ENCODE measurements at regions not wholly inside any gene's neighbourhood (a gene's known extent, or its start where the extent isn't known, plus 50 kb on each side); places are given as distances from the start of the nearest gene placed in this dataset.
"Not testable (repeated sequence)": the region's sequence is repeated elsewhere in the genome, so short reads cannot be mapped to it uniquely, and the experiment has no call there.

- no peak for DNase-seq (ENCODE audit: low read depth)
Observed at GRCh38 chr5:130324953-130325671, 420.8 kb downstream of the CHSY3 start.

- DNase-seq (ENCODE audit: low read depth) = no peak
Observed at GRCh38 chr5:130323804-130324454, 419.7 kb downstream of the CHSY3 start.

GRCh38 chr5:130321931-130322330, 417.7 kb downstream of the CHSY3 start:
- no peak for DNase-seq (ENCODE audit: low read depth)

GRCh38 chr5:130316971-130317680, 412.9 kb downstream of the CHSY3 start:
- DNase-seq (ENCODE audit: low read depth) = no peak

GRCh38 chr5:130295235-130295634, 391.0 kb downstream of the CHSY3 start:
- DNase-seq (ENCODE audit: low read depth) = no peak

GRCh38 chr5:130294798-130295197, 390.5 kb downstream of the CHSY3 start:
- DNase-seq (ENCODE audit: low read depth) = not testable (repeated sequence)

- DNase-seq (ENCODE audit: low read depth) = no peak
Observed at GRCh38 chr5:130290219-130290618, 386.0 kb downstream of the CHSY3 start.

GRCh38 chr5:130289132-130290088, 385.1 kb downstream of the CHSY3 start:
- DNase-seq (ENCODE audit: low read depth) = no peak

GRCh38 chr5:130287438-130287837, 383.2 kb downstream of the CHSY3 start:
- DNase-seq (ENCODE audit: low read depth) = no peak

- no peak for DNase-seq (ENCODE audit: low read depth)
Observed at GRCh38 chr5:130286971-130287370, 382.7 kb downstream of the CHSY3 start.

GRCh38 chr5:130282049-130282448, 377.8 kb downstream of the CHSY3 start:
- DNase-seq (ENCODE audit: low read depth) = no peak

GRCh38 chr5:130280528-130281217, 376.4 kb downstream of the CHSY3 start:
- DNase-seq (ENCODE audit: low read depth) = no peak

- no peak for DNase-seq (ENCODE audit: low read depth)
Observed at GRCh38 chr5:130279386-130279785, 375.1 kb downstream of the CHSY3 start.

GRCh38 chr5:130278136-130278535, 373.9 kb downstream of the CHSY3 start:
- DNase-seq (ENCODE audit: low read depth) = no peak

GRCh38 chr5:130277522-130277921, 373.3 kb downstream of the CHSY3 start:
- no peak for DNase-seq (ENCODE audit: low read depth)

GRCh38 chr5:130277002-130277401, 372.7 kb downstream of the CHSY3 start:
- no peak for DNase-seq (ENCODE audit: low read depth)

GRCh38 chr5:130272837-130273236, 368.6 kb downstream of the CHSY3 start:
- DNase-seq (ENCODE audit: low read depth) = no peak

GRCh38 chr5:130270786-130271185, 366.5 kb downstream of the CHSY3 start:
- DNase-seq (ENCODE audit: low read depth) = no peak

GRCh38 chr5:130268489-130268888, 364.2 kb downstream of the CHSY3 start:
- DNase-seq (ENCODE audit: low read depth) = no peak

GRCh38 chr5:130267926-130268325, 363.7 kb downstream of the CHSY3 start:
- no peak for DNase-seq (ENCODE audit: low read depth)

- DNase-seq (ENCODE audit: low read depth) = no peak
Observed at GRCh38 chr5:130260481-130260880, 356.2 kb downstream of the CHSY3 start.
